ENCODE measurements at regions not wholly inside any gene's neighbourhood (a gene's known extent, or its start where the extent isn't known, plus 50 kb on each side); places are given as distances from the start of the nearest gene placed in this dataset.
"Not testable (repeated sequence)": the region's sequence is repeated elsewhere in the genome, so short reads cannot be mapped to it uniquely, and the experiment has no call there.

GRCh38 chr17:5962371-5962770, 107.8 kb upstream of the WSCD1 start:
- no peak for DNase-seq

GRCh38 chr17:5971969-5972368, 98.2 kb upstream of the WSCD1 start:
- DNase-seq = no peak

GRCh38 chr17:5973410-5973809, 96.8 kb upstream of the WSCD1 start:
- no peak for DNase-seq

- no peak for DNase-seq
Measured at GRCh38 chr17:5975661-5976060, 94.5 kb upstream of the WSCD1 start.

- no peak for DNase-seq
Measured at GRCh38 chr17:5976251-5976650, 93.9 kb upstream of the WSCD1 start.

- no peak for DNase-seq
Measured at GRCh38 chr17:5978496-5978895, 91.7 kb upstream of the WSCD1 start.

- DNase-seq = no peak
Measured at GRCh38 chr17:5980941-5981340, 89.2 kb upstream of the WSCD1 start.

- DNase-seq = no peak
Measured at GRCh38 chr17:5986644-5987043, 83.5 kb upstream of the WSCD1 start.

- no peak for DNase-seq
Measured at GRCh38 chr17:6000426-6000825, 69.8 kb upstream of the WSCD1 start.

- DNase-seq = not testable (repeated sequence)
Measured at GRCh38 chr17:6003221-6003620, 67.0 kb upstream of the WSCD1 start.

GRCh38 chr17:6005939-6006338, 64.2 kb upstream of the WSCD1 start:
- no peak for DNase-seq

GRCh38 chr17:6011206-6011605, 59.0 kb upstream of the WSCD1 start:
- no peak for DNase-seq

- DNase-seq = no peak
Measured at GRCh38 chr17:6018788-6019187, 51.4 kb upstream of the WSCD1 start.

GRCh38 chr17:6019959-6020358, 50.2 kb upstream of the WSCD1 start:
- DNase-seq = no peak

GRCh38 chr17:6020376-6021010, 49.7 kb upstream of the WSCD1 start:
- DNase-seq = no peak

All from right kidney (tissue), 1 donor.